ENCODE measurements at regions not wholly inside any gene's neighbourhood (a gene's known extent, or its start where the extent isn't known, plus 50 kb on each side); places are given as distances from the start of the nearest gene placed in this dataset.

DNA sequence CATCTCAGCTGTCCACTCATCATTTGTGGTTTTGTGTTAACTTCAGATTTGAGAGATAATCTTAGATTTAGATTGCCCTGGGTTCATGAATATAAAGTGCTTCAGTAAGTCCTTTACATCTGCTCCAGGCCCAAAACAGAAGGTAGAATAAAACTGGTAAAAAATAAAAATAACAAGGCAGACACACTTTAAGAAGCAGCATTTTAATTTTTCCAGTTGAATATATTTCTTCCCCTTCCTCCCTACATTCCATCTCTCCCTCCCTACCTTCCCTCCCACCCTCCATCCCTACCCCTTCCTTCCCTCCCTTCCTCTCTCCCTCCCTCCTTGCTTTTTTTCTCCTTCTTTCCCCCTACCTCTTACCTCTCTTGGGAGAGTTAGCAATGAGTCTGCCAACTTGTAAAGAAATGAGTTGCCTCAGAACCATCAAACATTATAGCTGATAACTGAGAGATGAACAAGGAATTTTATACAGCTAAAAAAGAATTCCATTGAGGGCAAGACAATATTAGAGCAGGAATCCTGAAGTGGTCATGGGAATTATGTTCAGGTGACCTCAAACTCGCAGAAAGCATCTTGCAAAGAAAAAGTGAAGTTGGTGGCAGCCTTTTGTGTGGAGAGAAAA, 145.0 kb upstream of the SOX4 start:
- H3K4me1 Mint-ChIP-seq (ENCODE audit: low read depth, unreplicated experiment) = peaks cover 15% of the 10 kb centered on the region
- H3K9me3 Mint-ChIP-seq (ENCODE audit: unreplicated experiment) = no peaks in the 10 kb centered on the region
- no peak for DNase-seq
- TF ChIP-seq, protein P1, sequence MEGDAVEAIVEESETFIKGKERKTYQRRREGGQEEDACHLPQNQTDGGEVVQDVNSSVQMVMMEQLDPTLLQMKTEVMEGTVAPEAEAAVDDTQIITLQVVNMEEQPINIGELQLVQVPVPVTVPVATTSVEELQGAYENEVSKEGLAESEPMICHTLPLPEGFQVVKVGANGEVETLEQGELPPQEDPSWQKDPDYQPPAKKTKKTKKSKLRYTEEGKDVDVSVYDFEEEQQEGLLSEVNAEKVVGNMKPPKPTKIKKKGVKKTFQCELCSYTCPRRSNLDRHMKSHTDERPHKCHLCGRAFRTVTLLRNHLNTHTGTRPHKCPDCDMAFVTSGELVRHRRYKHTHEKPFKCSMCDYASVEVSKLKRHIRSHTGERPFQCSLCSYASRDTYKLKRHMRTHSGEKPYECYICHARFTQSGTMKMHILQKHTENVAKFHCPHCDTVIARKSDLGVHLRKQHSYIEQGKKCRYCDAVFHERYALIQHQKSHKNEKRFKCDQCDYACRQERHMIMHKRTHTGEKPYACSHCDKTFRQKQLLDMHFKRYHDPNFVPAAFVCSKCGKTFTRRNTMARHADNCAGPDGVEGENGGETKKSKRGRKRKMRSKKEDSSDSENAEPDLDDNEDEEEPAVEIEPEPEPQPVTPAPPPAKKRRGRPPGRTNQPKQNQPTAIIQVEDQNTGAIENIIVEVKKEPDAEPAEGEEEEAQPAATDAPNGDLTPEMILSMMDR (IDR thresholded peaks at IDR 0.05; ENCODE audit: insufficient read depth in 1 of 2, low read depth in 1 of 2, low read length in 1 of 2, severe bottlenecking in 1 of 2, unreplicated experiment in 1 of 2) = no peak
- no TSS peak for BruUV-seq (replicated peaks)
- H3K36me3 ChIP-seq (ENCODE audit: control insufficient read depth, insufficient read depth, low read length) = no peaks in the 10 kb centered on the region
- H3K27me3 ChIP-seq (replicated peaks; ENCODE audit: control insufficient read depth, insufficient read depth, low read length) = no peaks in the 10 kb centered on the region
- H3K9me3 ChIP-seq = no peaks in the 10 kb centered on the region
- H3K4me3 Mint-ChIP-seq (ENCODE audit: unreplicated experiment) = no peak overlapping the region
- no peaks in the 10 kb centered on the region for H3K27me3 Mint-ChIP-seq (ENCODE audit: insufficient read depth, unreplicated experiment)
- POLR2A ChIA-PET = interaction anchor here (0.6 kb wide), 1 partner anchor 66 kb away, joined by 3 read pairs; no protein-coding TSS in a partner anchor
- H3K27ac Mint-ChIP-seq (ENCODE audit: unreplicated experiment) = no peak overlapping the region
- no peak overlapping the region for H3K4me3 ChIP-seq (ENCODE audit: low read depth, low read length)
- CTCF ChIA-PET = no interaction called here
- H3K4me1 ChIP-seq = peaks cover 13% of the 10 kb centered on the region
- H3K36me3 Mint-ChIP-seq (ENCODE audit: insufficient read depth, unreplicated experiment) = no peaks in the 10 kb centered on the region
- intact Hi-C loops (cut with micrococcal nuclease; ENCODE audit: unreplicated experiment) = no loop called here

DNA sequence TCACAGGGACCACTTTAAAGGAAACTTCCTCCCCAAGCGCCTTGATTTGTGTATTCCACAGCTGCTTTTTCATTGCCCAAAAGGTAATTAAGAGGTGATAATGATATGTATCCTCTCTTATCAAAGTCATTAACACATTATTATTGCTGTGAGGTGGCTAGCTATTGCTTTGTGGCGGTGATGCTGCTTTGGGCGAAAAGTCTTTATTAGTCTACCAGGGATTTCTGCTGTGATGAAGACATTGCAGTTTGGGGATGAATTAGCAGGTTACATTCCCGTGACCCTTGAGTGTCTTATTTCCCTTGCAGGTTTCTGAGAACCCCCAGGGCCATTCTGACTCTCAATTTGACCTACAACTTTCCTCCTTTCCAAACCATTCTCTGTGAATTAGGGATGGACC, 143.4 kb upstream of the SOX4 start:
- POLR2A ChIA-PET = no interaction called here
- Mint-ChIP-seq H3K4me3 (ENCODE audit: unreplicated experiment) (no peak overlapping the region), H3K27me3 (ENCODE audit: insufficient read depth, unreplicated experiment) (no peaks in the 10 kb centered on the region), H3K4me1 (ENCODE audit: low read depth, unreplicated experiment) (peaks cover 15% of the 10 kb centered on the region), H3K9me3 (ENCODE audit: unreplicated experiment) (no peaks in the 10 kb centered on the region), H3K27ac (ENCODE audit: unreplicated experiment) (no peak overlapping the region), H3K36me3 (ENCODE audit: insufficient read depth, unreplicated experiment) (no peaks in the 10 kb centered on the region)
- no peaks in the 10 kb centered on the region for H3K36me3 ChIP-seq (ENCODE audit: control insufficient read depth, insufficient read depth, low read length)
- CTCF ChIA-PET = no interaction called here
- TF ChIP-seq, protein P1 (IDR thresholded peaks at IDR 0.05; ENCODE audit: insufficient read depth in 1 of 2, low read depth in 1 of 2, low read length in 1 of 2, severe bottlenecking in 1 of 2, unreplicated experiment in 1 of 2) = no peak
- no peaks in the 10 kb centered on the region for H3K9me3 ChIP-seq
- no peaks in the 10 kb centered on the region for H3K27me3 ChIP-seq (replicated peaks; ENCODE audit: control insufficient read depth, insufficient read depth, low read length)
- intact Hi-C loops (cut with micrococcal nuclease; ENCODE audit: unreplicated experiment) = no loop called here
- no peak overlapping the region for H3K4me3 ChIP-seq (ENCODE audit: low read depth, low read length)
- peaks cover 17% of the 10 kb centered on the region for H3K4me1 ChIP-seq
- no peak for DNase-seq
- no TSS peak for BruUV-seq (replicated peaks)

DNA sequence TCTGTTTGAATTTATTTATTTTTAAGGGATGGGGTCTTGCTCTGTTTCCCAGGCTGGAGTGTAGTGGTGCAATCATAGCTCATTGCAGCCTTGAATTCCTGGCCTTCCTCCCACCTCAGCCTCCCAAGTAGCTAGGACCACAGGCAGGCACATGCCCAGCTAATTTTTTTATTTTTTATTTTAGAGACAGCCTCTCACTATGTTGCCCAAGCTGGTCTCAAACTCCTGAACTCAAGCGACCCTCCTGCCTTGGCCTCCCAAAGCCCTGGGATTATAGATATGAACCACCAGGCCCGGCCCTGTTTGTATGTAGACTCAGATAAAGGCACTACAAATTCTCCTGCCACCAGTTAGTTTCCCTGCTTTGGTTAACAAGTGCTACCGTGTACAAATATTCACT, 142.9 kb upstream of the SOX4 start:
- Histone ChIP-seq H3K4me3 (ENCODE audit: low read depth, low read length) (no peak overlapping the region), H3K9me3 (no peaks in the 10 kb centered on the region), H3K27me3 (replicated peaks; ENCODE audit: control insufficient read depth, insufficient read depth, low read length) (no peaks in the 10 kb centered on the region), H3K36me3 (ENCODE audit: control insufficient read depth, insufficient read depth, low read length) (no peaks in the 10 kb centered on the region), H3K4me1 (peaks cover 17% of the 10 kb centered on the region)
- Mint-ChIP-seq H3K4me1 (ENCODE audit: low read depth, unreplicated experiment) (peaks cover 18% of the 10 kb centered on the region), H3K27ac (ENCODE audit: unreplicated experiment) (no peak overlapping the region), H3K27me3 (ENCODE audit: insufficient read depth, unreplicated experiment) (no peaks in the 10 kb centered on the region), H3K36me3 (ENCODE audit: insufficient read depth, unreplicated experiment) (no peaks in the 10 kb centered on the region), H3K4me3 (ENCODE audit: unreplicated experiment) (no peak overlapping the region), H3K9me3 (ENCODE audit: unreplicated experiment) (no peaks in the 10 kb centered on the region)
- intact Hi-C loops (cut with micrococcal nuclease; ENCODE audit: unreplicated experiment) = no loop called here
- no peak for DNase-seq
- no TSS peak for BruUV-seq (replicated peaks)
- TF ChIP-seq, protein P1 (IDR thresholded peaks at IDR 0.05; ENCODE audit: insufficient read depth in 1 of 2, low read depth in 1 of 2, low read length in 1 of 2, severe bottlenecking in 1 of 2, unreplicated experiment in 1 of 2) = no peak
- ChIA-PET CTCF (no interaction called here), POLR2A (no interaction called here)
